ENCODE measurements at regions not wholly inside any gene's neighbourhood (a gene's known extent, or its start where the extent isn't known, plus 50 kb on each side); places are given as distances from the start of the nearest gene placed in this dataset.

GRCh38 chr4:163781726-163782125 lies 287.2 kb downstream of the TMA16 start:
- Histone ChIP-seq H3K23ac (ENCODE audit: insufficient read length, low read depth, low read length) (no peak overlapping the region), H3K56ac (ENCODE audit: insufficient read length, low read depth, low read length) (no peak overlapping the region), H3K4ac (ENCODE audit: low read depth, low read length) (no peak overlapping the region), H3K14ac (ENCODE audit: insufficient read depth, low read length) (no peak overlapping the region), H4K91ac (ENCODE audit: insufficient read length, low read depth, low read length) (no peak overlapping the region), H2BK120ac (ENCODE audit: low read depth, low read length, poor library complexity, severe bottlenecking) (no peak overlapping the region), H3K27me3 (ENCODE audit: insufficient read depth, low read length) (no peaks in the 10 kb centered on the region), H2BK12ac (ENCODE audit: insufficient read length, low read depth, low read length) (no peak overlapping the region), H3T11ph (ENCODE audit: low read length) (no peak overlapping the region), H4K5ac (ENCODE audit: insufficient read length, low read depth, low read length) (no peak overlapping the region), H2BK15ac (ENCODE audit: low read depth, low read length) (no peak overlapping the region), H2AFZ (ENCODE audit: low read length) (no peak overlapping the region), H3K4me2 (ENCODE audit: insufficient read depth, insufficient read length, low read length) (no peak overlapping the region), H3K79me1 (ENCODE audit: insufficient read depth, low read depth, low read length, poor library complexity, severe bottlenecking) (no peaks in the 10 kb centered on the region), H2AK5ac (ENCODE audit: insufficient read length, low read length) (no peak overlapping the region), H3K27ac (ENCODE audit: insufficient read length, low read depth, low read length) (no peak overlapping the region), H2BK20ac (ENCODE audit: low read depth, low read length, poor library complexity, severe bottlenecking) (no peak overlapping the region), H3K23me2 (ENCODE audit: insufficient read length, low read depth, low read length, poor library complexity, severe bottlenecking) (no peaks in the 10 kb centered on the region), H3K9me3 (ENCODE audit: control insufficient read depth, low read depth, low read length) (no peaks in the 10 kb centered on the region), H2BK5ac (ENCODE audit: insufficient read length, low read length) (no peak overlapping the region), H3K4me1 (ENCODE audit: insufficient read depth, low read length) (no peaks in the 10 kb centered on the region), H4K8ac (replicated peaks; ENCODE audit: insufficient read length, low read depth, low read length) (no peak overlapping the region), H3K18ac (ENCODE audit: insufficient read length, low read depth, low read length) (no peak overlapping the region), H3K9ac (ENCODE audit: extremely low read depth, insufficient read length, low read length) (no peak overlapping the region), H3K79me2 (ENCODE audit: insufficient read depth, low read length) (no peaks in the 10 kb centered on the region), H4K20me1 (ENCODE audit: control insufficient read depth, insufficient read depth, insufficient read length) (no peaks in the 10 kb centered on the region)
- H3K27me3 Mint-ChIP-seq (ENCODE audit: low read depth) = no peaks in the 10 kb centered on the region; the same call in 1 of the 2 replicates
- H3K9me3 Mint-ChIP-seq = peaks cover 8 to 9% of the 10 kb centered on the region in 2 experiments; a peak in 4 of 5 replicates
- H3K27ac Mint-ChIP-seq = no peak overlapping the region
- H3K4me1 Mint-ChIP-seq = no peaks in the 10 kb centered on the region
- peaks cover 0 to 6% (median 0%) of the 10 kb centered on the region in 3 experiments; a peak in 4 of 7 replicates for H3K36me3 Mint-ChIP-seq (ENCODE audit: insufficient read depth in 1 of 3, low read depth in 3 of 3)
- no peak overlapping the region for H3K4me3 Mint-ChIP-seq
- TF ChIP-seq CTCF (conservative IDR thresholded peaks at IDR 0.05) = no peak
- no peak for DNase-seq
- no CpG with 5 or more reads among the region's 2 CpGs for WGBS (ENCODE audit: extremely low coverage, insufficient read length, low lambda C conversion rate)
